GF-D8 (cell line): ENCODE measurements at regions not wholly inside any gene's neighbourhood (a gene's known extent, or its start where the extent isn't known, plus 50 kb on each side); places are given as distances from the start of the nearest gene placed in this dataset.
"Not testable (repeated sequence)": the region's sequence is repeated elsewhere in the genome, so short reads cannot be mapped to it uniquely, and the experiment has no call there.

ENCODE experiments used
- DNase-seq: peaks from one replicate; lab custom pipeline; 2025; lab: John Stamatoyannopoulos, UW

DNA sequence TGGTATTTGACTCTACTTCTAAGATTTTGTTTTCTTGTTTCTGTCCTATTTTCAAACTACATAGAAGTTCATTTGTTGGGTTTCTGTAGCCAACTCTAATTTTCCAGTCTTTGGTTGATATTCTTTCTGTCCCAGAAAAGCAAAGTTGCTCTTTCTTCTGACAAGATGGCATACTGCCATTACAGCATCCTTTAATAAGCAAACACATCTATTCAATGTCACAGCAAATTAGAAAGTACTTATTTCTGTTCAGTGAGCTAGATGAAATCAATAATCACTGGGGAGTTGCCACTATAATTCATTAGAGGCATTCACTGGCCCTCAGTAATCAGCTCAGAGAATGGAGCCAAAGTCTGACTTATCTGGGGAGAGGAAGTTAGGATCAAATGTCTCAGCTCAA is 1258.0 kb upstream of the IGFBP7 start:
- DNase-seq = no peak

DNA sequence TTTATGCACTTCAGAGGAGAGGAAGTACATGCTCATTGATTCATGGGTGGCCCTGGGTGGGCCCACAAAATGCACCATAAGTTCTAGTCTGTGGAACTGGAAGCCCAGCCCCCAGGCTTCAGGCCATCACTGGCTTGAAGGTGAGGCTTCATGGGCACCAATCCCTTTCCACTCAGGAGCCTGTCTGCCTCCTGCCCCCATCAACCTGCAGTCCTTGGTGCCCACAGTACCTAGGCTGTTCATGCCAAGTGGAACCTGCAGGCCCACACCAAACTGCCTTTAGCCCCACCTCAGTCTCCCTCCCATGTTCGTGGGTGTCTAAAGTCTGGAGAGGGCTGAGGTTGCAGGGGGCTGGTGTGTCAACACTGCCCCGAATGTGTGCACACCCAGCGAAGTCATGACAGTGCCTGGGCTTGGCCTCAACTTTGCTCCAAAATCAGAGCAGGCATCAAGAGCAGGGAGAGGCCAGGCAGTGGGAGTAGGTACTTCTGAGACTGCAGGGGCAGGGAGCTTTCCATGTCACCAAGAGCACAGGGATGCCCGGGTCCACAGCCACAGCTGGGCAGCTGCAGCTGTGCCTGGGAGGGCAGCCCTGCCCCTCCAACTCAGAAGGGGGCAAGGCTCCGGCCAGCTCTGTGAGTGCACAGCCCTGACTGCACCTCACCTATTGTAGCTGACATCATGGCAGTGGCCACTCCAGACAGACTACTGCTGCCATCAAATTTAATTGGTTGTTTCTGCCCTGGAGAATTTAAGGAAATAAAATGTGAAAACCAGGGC is 1250.4 kb upstream of the IGFBP7 start:
- no peak for DNase-seq

DNA sequence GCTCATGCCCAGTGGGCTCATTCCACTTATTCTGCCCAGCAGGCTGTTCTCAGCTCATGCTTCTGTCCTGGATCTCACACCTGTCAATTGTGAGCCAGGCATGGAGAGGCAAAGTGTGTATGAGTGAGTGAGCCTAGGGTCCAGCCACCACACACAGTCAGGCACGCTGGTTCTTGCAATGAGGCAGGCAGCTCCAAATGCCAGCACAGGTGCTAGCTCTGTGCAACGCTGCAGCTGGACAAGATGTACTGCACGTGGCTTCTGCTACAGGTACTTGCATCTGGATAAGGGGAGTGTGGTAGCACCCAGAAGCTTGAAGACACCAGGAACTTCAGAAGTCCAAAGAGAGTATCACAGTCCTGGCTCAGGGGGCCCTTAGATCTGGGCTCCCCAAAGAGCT is 1249.4 kb upstream of the IGFBP7 start:
- DNase-seq = no peak

DNA sequence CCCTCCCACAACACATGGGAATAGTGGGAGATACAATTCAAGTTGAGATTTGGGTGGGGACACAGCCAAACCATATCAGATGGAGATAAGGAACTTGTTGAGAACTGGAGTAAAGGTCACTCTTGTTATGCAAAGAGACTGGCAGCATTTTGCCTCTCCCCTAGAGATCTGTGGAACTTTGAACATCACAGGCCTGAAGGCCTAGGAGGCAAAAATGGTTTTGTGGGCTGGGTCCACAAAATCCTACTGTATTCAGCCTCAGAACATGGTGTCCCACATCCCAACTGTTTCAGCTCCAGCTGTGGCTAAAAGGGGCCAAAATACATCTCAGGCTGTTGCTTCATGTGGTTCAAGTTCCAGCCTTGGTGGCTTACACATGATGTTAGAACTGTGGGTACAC is 1247.8 kb upstream of the IGFBP7 start:
- no peak for DNase-seq

DNA sequence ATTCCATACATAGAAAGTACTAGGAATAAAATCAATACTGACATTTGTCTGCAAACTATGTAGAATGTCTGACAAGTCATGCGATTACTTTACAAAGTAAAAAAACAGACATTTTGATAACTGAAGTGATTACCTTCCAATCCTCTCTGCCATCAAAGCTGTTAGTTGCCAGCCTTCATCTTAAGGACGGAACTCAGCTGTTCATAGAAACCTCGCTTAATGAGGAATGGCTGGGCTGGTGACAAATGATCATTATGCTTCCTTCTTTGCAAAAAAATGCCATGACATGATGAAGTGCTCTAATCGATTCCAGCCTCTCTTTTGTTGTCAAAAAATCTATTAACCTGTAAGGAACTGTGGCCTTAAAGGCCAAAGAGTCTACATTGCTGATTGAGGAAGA is 1214.9 kb upstream of the IGFBP7 start:
- DNase-seq = no peak

DNA sequence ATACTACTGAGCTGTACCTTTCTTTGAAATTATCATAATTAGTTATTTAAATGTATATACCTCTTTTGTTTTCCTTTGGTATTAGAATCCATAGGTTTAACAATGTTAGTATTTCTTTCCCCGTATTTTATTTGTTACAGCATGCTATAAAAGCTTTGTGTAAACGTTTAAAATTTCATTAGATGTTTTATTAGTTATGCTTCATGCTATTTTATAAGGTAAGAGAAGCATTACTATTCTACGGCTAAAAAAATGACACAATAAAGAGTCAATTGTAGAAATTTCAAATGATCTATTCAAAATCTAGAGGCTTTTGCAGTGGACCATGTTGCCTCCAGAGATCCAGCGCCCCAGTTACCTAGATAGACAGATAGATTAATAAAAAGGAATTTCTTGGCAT is 1203.3 kb upstream of the IGFBP7 start:
- no peak for DNase-seq

DNA sequence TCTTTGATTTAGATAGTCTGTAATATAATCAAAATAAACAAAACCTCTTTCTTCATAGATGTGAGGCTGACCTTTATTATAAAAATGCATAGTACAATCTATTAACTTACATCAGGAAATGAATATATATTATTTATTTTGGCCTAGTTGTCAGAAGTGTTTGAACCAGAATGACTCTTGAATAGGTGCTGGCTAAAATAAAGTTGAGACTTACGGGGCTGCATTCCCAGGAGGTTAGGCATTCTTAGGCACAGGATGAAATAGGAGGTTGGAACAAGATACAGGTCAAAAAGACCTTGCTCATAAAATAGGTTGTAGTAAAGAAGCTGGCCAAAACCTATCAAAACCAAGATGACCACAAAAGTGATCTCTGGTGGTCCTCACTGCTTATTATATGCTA is 1193.3 kb upstream of the IGFBP7 start:
- no peak for DNase-seq

DNA sequence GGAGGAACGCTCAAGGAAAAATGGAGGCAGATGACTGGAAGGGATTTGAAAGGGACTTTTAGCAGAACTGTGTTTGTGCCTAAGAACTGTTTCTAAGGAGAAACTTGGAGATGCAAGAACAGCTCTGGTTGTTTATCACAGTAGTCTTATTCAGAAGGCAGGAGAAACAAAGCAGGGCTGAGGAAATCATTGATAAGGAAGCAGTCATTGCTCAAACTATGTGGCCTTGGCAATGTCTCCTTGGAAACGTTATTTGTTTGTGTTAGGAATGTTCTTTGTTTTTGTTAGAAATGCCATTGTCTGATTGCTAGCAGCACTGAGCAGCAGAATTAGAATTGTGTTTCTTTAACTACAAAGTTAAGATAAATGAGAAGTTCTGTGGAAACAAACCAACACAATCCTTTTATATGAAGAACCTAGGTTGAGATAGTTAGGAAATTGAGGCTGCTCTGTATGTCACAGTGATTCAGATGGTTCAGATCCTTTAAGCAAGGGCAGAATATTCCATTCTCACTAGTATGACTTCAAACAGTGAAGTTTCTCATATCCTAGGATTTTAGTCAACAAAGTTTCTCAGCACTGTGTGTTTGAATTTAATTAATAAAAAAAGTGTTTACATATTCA is 1191.3 kb upstream of the IGFBP7 start:
- no peak for DNase-seq

DNA sequence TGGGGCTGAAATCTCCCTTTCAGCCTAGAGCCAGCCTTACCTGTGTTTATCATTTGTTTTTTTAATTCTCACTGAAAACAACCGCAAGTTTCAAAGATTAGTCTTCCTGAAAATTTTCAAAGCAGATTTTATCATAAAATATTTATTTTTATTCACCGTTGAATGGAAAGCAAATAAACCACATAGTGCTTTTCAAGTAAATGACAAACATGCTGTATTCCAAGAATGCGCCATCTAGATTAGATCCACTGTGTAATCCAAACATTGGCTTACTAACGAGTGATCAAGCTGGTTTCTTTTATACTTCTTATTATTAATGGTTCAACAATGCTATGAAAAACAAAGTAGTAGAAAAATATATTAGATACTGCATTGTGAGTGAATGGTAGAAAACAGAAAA is 1176.2 kb upstream of the IGFBP7 start:
- no peak for DNase-seq

DNA sequence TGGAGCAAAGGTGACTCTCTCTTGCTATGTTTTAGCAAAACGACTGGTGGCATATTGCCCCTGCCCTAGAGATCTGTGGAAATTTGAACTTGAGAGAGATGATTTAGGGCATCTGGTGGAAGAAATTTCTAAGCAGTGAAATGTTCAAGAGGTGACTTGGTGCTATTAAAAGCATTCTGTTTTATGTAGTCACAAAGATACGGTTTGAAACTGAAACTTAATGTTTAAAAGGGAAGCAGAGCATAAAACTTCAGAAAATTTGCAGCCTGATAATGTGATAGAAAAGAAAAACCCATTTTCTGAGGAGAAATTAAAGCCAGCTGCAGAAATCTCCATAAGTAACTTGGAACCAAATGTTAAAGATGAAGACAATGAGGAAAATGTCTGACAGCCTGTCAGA is 1170.7 kb upstream of the IGFBP7 start:
- DNase-seq = not testable (repeated sequence)

DNA sequence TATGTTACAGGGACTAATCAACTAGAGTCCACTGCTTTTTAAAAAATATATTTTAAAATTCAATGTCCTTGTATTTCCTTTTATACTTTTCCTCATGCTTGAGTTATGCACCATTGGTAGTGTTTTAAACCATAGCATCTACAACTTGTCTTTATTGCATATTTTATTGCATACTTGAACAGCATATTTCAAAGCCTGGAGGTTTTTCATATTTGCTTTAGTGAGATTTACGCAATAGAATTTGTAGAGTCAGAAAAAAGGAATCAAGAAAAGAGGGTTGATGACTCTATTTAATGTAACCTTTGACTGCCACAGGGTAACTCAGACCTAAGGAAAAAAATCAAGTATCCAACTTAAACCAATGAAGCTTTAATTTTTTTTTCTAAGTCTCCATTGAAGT is 1165.7 kb upstream of the IGFBP7 start:
- DNase-seq = no peak

DNA sequence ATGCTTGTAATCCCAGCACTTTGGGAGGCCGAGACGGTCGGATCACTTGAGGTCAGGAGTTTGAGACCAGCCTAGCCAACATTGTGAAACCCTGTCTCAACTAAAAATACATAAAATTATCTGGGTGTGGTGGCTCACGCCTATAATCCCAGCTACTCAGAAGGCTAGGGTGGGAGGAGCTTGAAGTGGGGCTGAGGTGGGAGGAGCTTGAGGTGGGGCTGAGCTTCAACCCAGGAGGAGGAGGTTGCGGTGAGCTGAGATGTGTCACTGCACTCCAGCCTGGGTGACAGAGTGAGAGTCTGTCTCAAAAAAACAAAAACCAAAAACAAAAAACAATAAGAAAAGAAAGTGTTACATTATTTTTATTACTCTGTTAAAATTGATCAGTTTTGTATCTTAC is 1164.4 kb upstream of the IGFBP7 start:
- DNase-seq = no peak

DNA sequence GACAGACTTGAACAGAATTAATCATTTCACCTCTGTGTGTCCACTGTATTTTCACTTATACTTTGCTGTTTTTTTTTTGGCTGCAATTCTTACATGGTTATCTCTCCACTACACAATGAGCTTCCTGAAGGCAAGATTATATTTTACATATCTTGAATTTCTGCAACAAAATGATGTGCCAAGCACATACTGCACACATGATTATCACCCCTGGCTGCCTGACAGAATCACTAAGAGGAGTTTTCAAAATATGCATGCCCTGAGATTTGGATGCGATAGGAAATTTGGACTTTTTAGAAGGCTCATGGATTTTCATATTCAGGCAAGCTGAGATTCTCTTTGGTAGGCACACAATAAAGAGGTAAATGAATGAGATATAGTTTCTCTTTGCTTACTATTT is 1162.1 kb upstream of the IGFBP7 start:
- DNase-seq = no peak

DNA sequence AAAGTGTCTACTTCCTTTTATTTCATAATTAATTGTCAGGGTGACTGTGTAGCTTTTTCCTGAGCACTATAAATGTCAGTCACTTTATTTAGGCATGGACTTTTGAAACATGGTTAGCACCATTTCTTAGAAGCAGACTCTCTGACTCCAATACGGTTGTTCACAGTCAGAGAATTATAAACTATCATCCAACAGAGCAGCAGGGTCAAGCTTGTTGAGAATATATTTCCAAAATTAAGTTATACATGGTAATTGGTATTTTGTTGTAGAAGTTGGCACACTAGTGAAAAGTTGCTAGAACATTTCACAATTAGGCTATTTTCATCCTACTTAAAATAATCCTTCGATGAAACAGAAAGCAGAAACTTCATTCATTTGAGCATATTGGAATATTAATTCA is 1155.5 kb upstream of the IGFBP7 start:
- DNase-seq = no peak

DNA sequence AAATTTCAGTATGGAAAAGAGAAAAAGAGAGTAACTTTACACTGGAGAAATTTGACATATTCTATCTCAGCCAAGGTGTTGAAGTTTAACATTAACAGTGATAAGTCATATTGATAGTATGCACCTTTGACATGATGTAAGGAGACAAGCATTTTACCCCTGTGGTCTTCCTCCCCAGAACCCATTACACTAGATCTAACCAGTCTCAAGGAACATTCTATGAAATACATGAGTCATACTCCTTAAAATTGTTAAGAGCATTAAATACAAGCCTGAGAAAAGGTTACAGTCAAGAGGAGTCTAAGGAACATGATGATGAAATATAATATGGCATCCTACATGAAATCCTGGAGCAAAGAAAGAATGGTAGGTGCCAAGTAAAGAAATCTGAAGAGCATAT is 1151.3 kb upstream of the IGFBP7 start:
- no peak for DNase-seq

DNA sequence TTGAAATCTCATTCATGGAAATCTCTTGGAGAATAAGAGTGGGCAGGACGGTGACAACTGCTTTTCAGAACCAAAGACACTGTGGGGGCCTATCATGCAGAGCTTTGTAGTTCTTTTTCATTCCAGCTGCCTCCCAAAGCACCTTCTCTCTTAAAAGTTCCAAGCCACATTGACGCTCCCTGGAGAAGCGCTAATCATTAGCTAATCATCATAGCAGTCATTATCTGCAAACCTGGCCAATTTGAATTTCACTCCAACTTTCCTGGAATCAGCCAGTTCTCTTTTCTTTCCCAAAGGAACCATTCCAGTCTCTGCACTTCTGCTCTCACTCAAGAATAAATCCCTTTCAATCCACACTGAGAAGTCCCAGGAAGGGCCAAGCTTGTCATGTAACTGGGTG is 1144.1 kb upstream of the IGFBP7 start:
- DNase-seq = no peak

DNA sequence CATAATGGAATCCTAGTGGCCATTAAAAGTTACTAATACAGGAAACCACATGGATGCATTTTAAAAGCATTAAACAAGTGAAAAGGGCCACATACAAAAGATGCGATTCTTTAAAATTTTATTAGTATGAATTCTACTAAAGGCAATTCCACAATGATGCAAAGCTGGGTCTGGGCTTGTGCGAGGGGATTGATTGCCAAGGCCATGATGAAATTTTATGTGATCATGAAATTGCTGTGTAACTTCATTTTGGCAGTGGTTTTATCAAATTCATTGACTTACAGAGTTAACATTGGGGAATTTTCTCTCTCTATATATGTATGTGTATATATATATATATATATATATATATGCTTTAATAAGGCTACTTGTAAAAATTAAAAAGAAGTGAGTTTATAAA is 1142.5 kb upstream of the IGFBP7 start:
- no peak for DNase-seq

DNA sequence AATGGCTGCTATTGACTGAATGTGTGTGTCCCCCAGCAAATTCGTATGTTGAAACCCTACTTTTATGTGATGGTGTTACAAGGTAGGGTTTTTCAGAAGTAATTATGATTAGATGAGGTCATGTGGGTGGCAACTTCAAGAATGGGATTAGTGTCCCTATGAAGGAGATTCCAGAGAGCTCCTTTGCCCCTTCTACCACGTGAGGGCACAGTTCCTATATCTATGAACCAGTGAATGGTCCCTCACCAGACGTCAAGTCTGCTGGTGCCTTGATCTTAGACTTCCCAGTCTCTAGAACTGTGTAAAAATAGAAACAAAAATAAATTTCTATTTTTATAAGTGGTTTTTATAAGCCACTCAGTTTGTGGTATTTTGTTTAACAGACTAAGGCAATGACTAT is 1137.6 kb upstream of the IGFBP7 start:
- DNase-seq = no peak

DNA sequence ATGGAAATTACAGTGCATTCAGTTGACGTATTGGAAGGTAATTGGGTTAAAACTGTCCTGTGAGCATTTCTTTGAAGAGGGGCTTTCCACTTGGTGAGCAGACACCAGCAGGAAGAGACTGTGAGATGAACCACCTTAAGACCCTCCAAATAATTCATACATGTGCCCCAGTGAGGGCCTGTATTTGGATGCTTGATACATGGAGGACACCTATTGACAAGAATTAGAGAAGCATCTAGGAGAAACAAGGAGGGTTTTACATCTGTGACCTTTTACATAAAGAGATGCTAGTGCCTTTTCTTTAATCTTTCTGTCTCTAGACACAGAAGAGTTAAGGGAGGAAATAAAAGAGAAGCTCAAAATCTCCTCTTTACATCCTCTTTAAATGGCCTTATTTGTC is 1115.3 kb upstream of the IGFBP7 start:
- no peak for DNase-seq

DNA sequence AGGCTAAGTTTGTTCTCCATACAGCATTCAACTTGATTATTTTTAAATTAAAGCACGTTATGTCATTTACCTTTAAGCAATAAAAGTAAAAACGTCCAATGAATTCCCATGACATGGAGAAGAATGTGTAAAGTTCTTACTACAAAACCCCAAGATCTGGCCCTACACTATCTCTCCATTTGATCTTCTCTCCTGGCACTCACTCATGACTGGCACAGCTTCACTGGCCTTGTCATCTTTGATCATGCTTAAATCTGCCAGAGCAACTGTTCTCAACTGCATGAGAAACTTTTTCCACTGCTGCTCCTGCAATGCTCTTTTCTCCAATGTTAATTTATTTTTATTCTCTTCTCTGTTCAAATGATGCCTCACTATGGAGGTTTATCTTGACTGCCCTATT is 1109.0 kb upstream of the IGFBP7 start:
- no peak for DNase-seq

DNA sequence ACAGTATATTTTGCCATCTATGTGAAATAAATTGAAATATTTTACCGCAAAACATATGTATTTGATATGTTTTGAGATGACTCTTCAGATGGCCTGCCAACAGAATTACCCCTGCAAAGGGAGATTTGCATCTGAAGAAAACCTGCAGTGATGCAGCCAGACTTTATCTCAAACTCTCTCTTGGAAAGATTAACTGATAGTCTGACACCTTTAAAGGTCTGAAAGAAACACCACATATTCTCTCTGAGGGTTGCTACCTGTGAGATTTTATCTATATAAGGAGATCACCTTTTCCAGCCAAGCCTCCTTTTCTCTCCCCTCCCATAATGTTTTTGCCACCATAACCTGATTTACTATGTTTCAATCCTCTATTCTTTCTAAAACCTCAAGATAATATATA is 1106.3 kb upstream of the IGFBP7 start:
- DNase-seq = no peak

DNA sequence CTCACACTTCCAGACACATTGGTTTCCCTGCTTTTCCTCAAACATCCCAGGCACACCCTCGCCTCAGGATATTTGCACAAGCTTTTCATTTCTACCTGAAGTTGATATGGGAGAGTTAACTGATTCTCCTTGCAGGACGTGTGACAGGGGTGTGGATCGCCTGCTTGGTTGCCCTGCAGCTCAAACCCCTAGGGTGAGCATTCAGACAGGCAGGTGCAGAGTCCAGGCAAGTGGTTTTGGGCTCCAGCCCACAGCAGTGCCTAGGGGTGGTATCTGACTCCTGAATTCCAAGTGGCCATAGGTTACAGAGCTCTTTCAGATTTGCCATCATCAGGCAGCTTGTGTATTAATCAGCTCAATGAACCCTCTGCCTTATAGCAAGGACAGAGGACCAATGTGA is 1104.2 kb upstream of the IGFBP7 start:
- DNase-seq = no peak

DNA sequence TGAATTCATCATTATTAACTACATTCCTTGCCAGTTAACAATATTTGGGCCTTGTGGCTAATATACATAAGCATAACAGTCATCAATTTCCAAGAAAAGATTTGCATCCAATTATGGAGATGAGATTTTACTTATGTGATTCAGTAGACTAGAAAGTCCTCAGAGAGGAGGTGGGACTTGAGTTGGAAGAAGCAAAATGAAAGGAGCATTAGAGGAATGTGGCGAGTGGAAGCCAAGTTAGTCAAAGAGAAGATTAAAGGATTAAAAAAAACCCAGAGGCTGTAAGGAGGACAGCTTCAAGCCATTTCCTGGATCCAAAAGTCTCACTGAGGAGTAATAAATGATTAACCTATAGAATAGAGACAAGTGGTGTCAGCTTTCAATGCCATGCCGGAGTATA is 1099.4 kb upstream of the IGFBP7 start:
- DNase-seq = no peak

DNA sequence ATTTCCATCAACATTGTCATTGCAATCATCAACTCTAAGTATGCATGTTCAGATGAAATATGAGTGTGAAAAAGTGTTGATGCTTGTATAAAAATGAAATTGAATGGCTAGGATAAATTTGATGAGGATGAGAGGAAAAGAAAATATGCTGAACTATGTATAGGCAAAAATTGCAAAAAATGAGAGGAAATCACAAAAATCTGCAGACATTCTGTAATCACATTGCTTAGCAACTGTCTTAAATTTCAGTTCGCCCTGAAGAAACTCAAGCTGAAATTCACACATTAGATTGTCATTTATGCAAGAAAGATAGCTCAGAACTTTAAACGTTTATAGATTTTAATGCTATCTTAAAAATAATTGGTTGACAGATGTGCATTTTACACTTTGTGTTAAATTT is 1098.8 kb upstream of the IGFBP7 start:
- no peak for DNase-seq
